Activated CD8-positive, alpha-beta memory T cell treated with anti-CD3 and anti-CD28 coated beads, Interleukin-2, amount 10 ng/mL, durations not matched to agents 7 days and 5 days (primary cell): ENCODE measurements at regions not wholly inside any gene's neighbourhood (a gene's known extent, or its start where the extent isn't known, plus 50 kb on each side); places are given as distances from the start of the nearest gene placed in this dataset.
A peak's percentile ranks its signal among the peaks of the same experiment; 100 is the strongest.

Experiments
- ATAC-seq: fragments of 150-1000 bp; cut with Tn5 transposase; one replicate; pipeline ENCODE4 v1.10.0; 2021; ENCODE audit warnings: moderate library complexity
- CTCF ChIA-PET: fragments of 350-600 bp; sonication (Branson Sonifier 250); formaldehyde crosslinking; loops from one replicate; lab custom pipeline; 2021; ENCODE audit warnings: antibody characterized with exemption; lab: Charles Lee
- DNase-seq: peaks from one replicate; pipeline ENCODE4 v3.0.0-alpha.2; 2020
- H3K27ac Mint-ChIP-seq: one replicate; pipeline ENCODE4 v1.8.0; 2021; ENCODE audit warnings: mild to moderate bottlenecking, mixed read lengths
- H3K27me3 Mint-ChIP-seq: one replicate; pipeline ENCODE4 v1.8.0; 2021; ENCODE audit warnings: mixed read lengths
- H3K36me3 Mint-ChIP-seq: one replicate; pipeline ENCODE4 v1.8.0; 2021; ENCODE audit warnings: mild to moderate bottlenecking, mixed read lengths
- H3K4me1 Mint-ChIP-seq: one replicate; pipeline ENCODE4 v1.8.0; 2021; ENCODE audit warnings: mixed read lengths
- H3K4me3 Mint-ChIP-seq: one replicate; pipeline ENCODE4 v1.8.0; 2021; ENCODE audit warnings: mild to moderate bottlenecking, moderate library complexity, mixed read lengths
- H3K9me3 Mint-ChIP-seq: one replicate; pipeline ENCODE4 v1.8.0; 2022; ENCODE audit warnings: low read depth, mixed read lengths

GRCh38 chr3:190217081-190217480 is 96.4 kb upstream of the P3H2 start:
- CTCF ChIA-PET: interaction anchor here (0.8 to 1.8 kb wide), 2 partner anchors 105 to 256 kb away, joined by 3 to 4 read pairs; partner anchors contain the start of gene CLDN1
- no peaks in the 10 kb centered on the region for H3K36me3 Mint-ChIP-seq
- no peak overlapping the region for H3K27ac Mint-ChIP-seq
- no peaks in the 10 kb centered on the region for H3K27me3 Mint-ChIP-seq
- no peak overlapping the region for H3K4me3 Mint-ChIP-seq
- no peak for ATAC-seq
- no peak for DNase-seq
- H3K9me3 Mint-ChIP-seq: no peaks in the 10 kb centered on the region
- no peaks in the 10 kb centered on the region for H3K4me1 Mint-ChIP-seq

DNA sequence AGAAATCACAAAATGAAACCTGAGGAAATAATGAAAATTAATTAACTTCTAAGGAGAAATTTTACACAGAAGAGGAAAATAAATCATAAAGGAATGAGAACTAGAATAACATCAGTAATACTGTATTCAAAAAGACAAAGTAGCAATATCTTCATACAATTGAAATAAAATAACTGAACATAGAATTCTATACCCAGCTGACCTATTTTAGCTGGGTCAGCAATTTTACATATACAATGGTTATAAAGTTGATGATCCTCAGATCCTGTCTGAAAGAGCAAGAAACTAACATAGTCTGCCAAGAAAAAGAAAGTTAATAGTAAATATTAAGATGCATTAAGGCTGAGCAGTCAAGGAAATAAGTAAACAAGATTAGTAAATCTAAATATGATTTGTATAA is 93.0 kb upstream of the P3H2 start:
- Mint-ChIP-seq H3K27me3 (no peaks in the 10 kb centered on the region), H3K9me3 (no peaks in the 10 kb centered on the region), H3K4me1 (no peaks in the 10 kb centered on the region), H3K36me3 (no peaks in the 10 kb centered on the region), H3K27ac (no peak overlapping the region), H3K4me3 (no peak overlapping the region)
- ATAC-seq (no peak), DNase-seq (no peak)
- CTCF ChIA-PET: no interaction called here

- Mint-ChIP-seq H3K4me1 (peaks cover 8% of the 10 kb centered on the region), H3K36me3 (no peaks in the 10 kb centered on the region), H3K27ac (no peak overlapping the region), H3K4me3 (no peak overlapping the region), H3K27me3 (peaks cover 4% of the 10 kb centered on the region), H3K9me3 (no peaks in the 10 kb centered on the region)
- DNase-seq (no peak), ATAC-seq (no peak)
- CTCF ChIA-PET: interaction anchor here (1.1 kb wide), 1 partner anchor 249 kb away, joined by 3 read pairs; no protein-coding TSS in a partner anchor
These were observed 89.9 kb upstream of the P3H2 start for GRCh38 chr3:190210608-190211007.

- no peak for ATAC-seq
- CTCF ChIA-PET: interaction anchor here (1.0 to 1.1 kb wide), 2 partner anchors 247 to 248 kb away, joined by 3 read pairs; no protein-coding TSS in a partner anchor
- H3K4me3 Mint-ChIP-seq: no peak overlapping the region
These were observed 88.8 kb upstream of the P3H2 start for GRCh38 chr3:190209533-190209932.

GRCh38 chr3:190208196-190208595 is 87.5 kb upstream of the P3H2 start:
- CTCF ChIA-PET: no interaction called here
- Mint-ChIP-seq H3K36me3 (no peaks in the 10 kb centered on the region), H3K4me1 (peaks cover 8% of the 10 kb centered on the region), H3K27ac (no peak overlapping the region), H3K4me3 (no peak overlapping the region), H3K27me3 (peaks cover 4% of the 10 kb centered on the region), H3K9me3 (no peaks in the 10 kb centered on the region)
- DNase-seq (no peak), ATAC-seq (no peak)

More at GRCh38 chr3:190209533-190209932, 88.8 kb upstream of the P3H2 start:
- Mint-ChIP-seq H3K27ac (no peak overlapping the region), H3K36me3 (no peaks in the 10 kb centered on the region), H3K4me1 (peaks cover 8% of the 10 kb centered on the region), H3K27me3 (peaks cover 4% of the 10 kb centered on the region), H3K9me3 (no peaks in the 10 kb centered on the region)
- DNase-seq: no peak

GRCh38 chr3:190205739-190206138 is 85.0 kb upstream of the P3H2 start:
- H3K27ac Mint-ChIP-seq: no peak overlapping the region
- H3K4me1 Mint-ChIP-seq: peaks cover 9% of the 10 kb centered on the region
- ATAC-seq (peak; percentile 45), DNase-seq (no peak)
- H3K9me3 Mint-ChIP-seq: no peaks in the 10 kb centered on the region
- CTCF ChIA-PET: no interaction called here
- H3K36me3 Mint-ChIP-seq: no peaks in the 10 kb centered on the region
- H3K27me3 Mint-ChIP-seq: peaks cover 4% of the 10 kb centered on the region
- H3K4me3 Mint-ChIP-seq: no peak overlapping the region

DNA sequence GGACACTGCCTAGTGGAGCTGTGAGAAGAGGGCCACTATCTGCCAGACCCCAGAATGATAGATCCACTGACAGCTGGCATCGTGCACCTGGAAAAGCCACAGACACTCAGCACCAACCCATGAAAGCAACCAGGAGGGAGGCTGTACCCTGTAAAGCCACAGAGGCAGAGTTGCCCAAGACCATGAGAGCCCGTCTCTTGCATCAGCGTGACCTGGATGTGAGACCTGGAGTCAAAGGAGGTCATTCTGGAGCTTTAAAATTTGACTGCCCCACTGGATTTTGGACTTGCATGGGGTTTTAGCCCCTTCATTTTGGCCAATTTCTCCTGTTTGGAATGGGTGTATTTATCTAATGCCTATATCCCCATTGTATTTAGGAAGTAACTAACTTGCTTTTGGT is 83.5 kb upstream of the P3H2 start:
- Mint-ChIP-seq H3K4me1 (peaks cover 9% of the 10 kb centered on the region), H3K9me3 (no peaks in the 10 kb centered on the region), H3K4me3 (no peak overlapping the region), H3K27ac (no peak overlapping the region), H3K36me3 (no peaks in the 10 kb centered on the region), H3K27me3 (peaks cover 4% of the 10 kb centered on the region)
- ATAC-seq (no peak), DNase-seq (no peak)
- CTCF ChIA-PET: interaction anchor here (2.9 kb wide), 1 partner anchor 243 kb away, joined by 25 read pairs; no protein-coding TSS in a partner anchor

- Mint-ChIP-seq H3K36me3 (no peaks in the 10 kb centered on the region), H3K4me3 (no peak overlapping the region), H3K27me3 (peaks cover 4% of the 10 kb centered on the region), H3K27ac (no peak overlapping the region), H3K4me1 (peaks cover 1% of the 10 kb centered on the region), H3K9me3 (no peaks in the 10 kb centered on the region)
- no peak for DNase-seq
- CTCF ChIA-PET: no interaction called here
- no peak for ATAC-seq
These were observed 76.7 kb upstream of the P3H2 start for GRCh38 chr3:190197346-190197763.

- no peaks in the 10 kb centered on the region for H3K4me1 Mint-ChIP-seq
- no peak for ATAC-seq
- H3K27me3 Mint-ChIP-seq: peaks cover 4% of the 10 kb centered on the region
- no peak for DNase-seq
- H3K9me3 Mint-ChIP-seq: no peaks in the 10 kb centered on the region
- no peak overlapping the region for H3K27ac Mint-ChIP-seq
- no peak overlapping the region for H3K4me3 Mint-ChIP-seq
- CTCF ChIA-PET: no interaction called here
- no peaks in the 10 kb centered on the region for H3K36me3 Mint-ChIP-seq
These were observed 73.8 kb upstream of the P3H2 start for GRCh38 chr3:190194506-190194905.

DNA sequence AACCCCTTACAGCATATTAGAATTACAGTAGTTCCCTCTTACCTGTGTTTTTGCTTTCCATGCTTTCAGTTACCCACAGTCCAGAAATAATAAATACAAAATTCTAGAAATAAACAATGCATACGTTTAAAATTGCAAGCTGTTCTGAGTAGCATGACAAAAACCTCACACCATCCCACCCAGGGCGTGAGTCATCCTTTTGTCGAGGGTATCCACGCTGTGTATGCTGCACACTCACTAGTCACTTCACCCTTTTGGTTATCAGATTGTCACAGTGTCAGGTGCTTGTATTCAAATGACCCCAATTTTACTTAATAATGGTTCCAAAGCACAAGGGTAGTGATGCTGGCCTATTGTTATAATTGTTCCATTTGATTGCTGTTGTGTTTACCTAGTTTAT is 72.5 kb upstream of the P3H2 start:
- Mint-ChIP-seq H3K27ac (no peak overlapping the region), H3K9me3 (no peaks in the 10 kb centered on the region), H3K4me1 (no peaks in the 10 kb centered on the region), H3K27me3 (peaks cover 4% of the 10 kb centered on the region), H3K4me3 (no peak overlapping the region), H3K36me3 (no peaks in the 10 kb centered on the region)
- ATAC-seq (no peak), DNase-seq (no peak)
- CTCF ChIA-PET: no interaction called here

DNA sequence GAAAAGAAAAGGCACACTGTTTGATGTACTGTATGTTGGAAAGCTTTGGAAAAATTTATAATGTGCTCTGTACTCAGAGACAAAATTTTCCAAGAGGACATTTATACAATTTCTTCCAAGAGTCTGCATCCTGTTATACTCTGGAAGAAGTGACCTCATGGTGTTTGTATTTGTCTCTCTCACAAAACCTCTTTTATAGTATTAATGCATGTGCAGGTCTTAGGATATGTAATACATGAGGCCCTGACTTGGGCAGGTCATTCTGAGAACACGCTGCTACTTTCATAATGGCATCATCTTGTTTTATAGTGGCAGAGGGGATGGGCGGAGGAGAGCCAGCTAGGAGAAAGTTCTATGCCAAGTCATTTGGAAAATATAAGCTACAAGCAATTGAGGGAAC is 72.0 kb upstream of the P3H2 start:
- H3K4me1 Mint-ChIP-seq: no peaks in the 10 kb centered on the region
- no peaks in the 10 kb centered on the region for H3K36me3 Mint-ChIP-seq
- H3K9me3 Mint-ChIP-seq: no peaks in the 10 kb centered on the region
- DNase-seq (no peak), ATAC-seq (no peak)
- H3K27ac Mint-ChIP-seq: no peak overlapping the region
- H3K27me3 Mint-ChIP-seq: peaks cover 4% of the 10 kb centered on the region
- CTCF ChIA-PET: no interaction called here
- H3K4me3 Mint-ChIP-seq: no peak overlapping the region

DNA sequence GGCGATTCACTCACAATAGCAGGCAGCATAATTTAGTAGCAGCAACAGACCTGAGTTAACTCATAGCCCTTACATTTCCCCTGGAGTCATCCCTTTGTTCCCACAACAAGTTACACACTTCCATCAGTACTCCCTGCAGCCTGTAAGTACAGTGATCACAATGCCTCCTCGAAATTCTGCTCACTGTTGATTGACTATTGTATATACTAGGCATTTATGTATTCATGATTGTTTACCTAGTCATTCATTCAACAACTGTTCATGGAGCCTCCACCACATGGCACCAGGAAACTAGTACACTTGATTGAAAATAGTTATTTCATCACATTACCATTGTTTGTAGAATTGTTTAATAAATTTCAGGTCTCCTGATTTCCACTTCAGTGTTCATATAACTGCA is 71.4 kb upstream of the P3H2 start:
- no peak for ATAC-seq
- H3K27ac Mint-ChIP-seq: no peak overlapping the region

GRCh38 chr3:190188197-190188596 is 67.5 kb upstream of the P3H2 start:
- H3K9me3 Mint-ChIP-seq: no peaks in the 10 kb centered on the region

More for the DNA sequence above, 71.4 kb upstream of the P3H2 start:
- no peak for DNase-seq
- H3K4me1 Mint-ChIP-seq: no peaks in the 10 kb centered on the region
- no peaks in the 10 kb centered on the region for H3K36me3 Mint-ChIP-seq
- CTCF ChIA-PET: no interaction called here
- H3K9me3 Mint-ChIP-seq: no peaks in the 10 kb centered on the region
- H3K27me3 Mint-ChIP-seq: peaks cover 4% of the 10 kb centered on the region
- no peak overlapping the region for H3K4me3 Mint-ChIP-seq

DNA sequence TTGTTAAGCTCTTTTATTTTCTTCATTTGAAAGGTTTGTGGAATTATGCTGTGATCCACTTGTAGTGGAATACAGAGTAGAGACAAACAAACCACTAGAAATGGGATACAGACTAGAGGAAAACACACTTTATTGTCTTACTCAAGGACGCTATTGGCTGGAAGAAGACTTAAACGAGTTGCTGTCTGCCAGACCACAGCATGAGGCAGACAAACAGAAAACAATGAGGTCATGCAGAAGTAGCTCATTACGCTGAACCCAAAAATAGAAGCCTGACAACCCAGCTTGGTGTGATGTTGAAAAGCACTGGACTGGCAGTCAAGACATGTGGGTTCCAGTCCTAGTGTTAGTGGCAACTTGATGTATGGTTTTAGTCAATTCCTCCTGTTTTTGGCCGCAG is 62.4 kb upstream of the P3H2 start:
- Mint-ChIP-seq H3K4me3 (no peak overlapping the region), H3K27me3 (no peaks in the 10 kb centered on the region), H3K36me3 (no peaks in the 10 kb centered on the region), H3K4me1 (no peaks in the 10 kb centered on the region), H3K27ac (no peak overlapping the region), H3K9me3 (no peaks in the 10 kb centered on the region)
- CTCF ChIA-PET: no interaction called here
- DNase-seq: no peak
- no peak for ATAC-seq

More at GRCh38 chr3:190188197-190188596, 67.5 kb upstream of the P3H2 start:
- peaks cover 2% of the 10 kb centered on the region for H3K27me3 Mint-ChIP-seq
- CTCF ChIA-PET: no interaction called here
- H3K4me1 Mint-ChIP-seq: no peaks in the 10 kb centered on the region
- no peak overlapping the region for H3K27ac Mint-ChIP-seq
- H3K4me3 Mint-ChIP-seq: no peak overlapping the region
- no peaks in the 10 kb centered on the region for H3K36me3 Mint-ChIP-seq
- ATAC-seq (no peak), DNase-seq (no peak)
